NCI-H1436 (cell line): ENCODE measurements at regions not wholly inside any gene's neighbourhood (a gene's known extent, or its start where the extent isn't known, plus 50 kb on each side); places are given as distances from the start of the nearest gene placed in this dataset.

Source experiments
- DNase-seq: peaks from one replicate; lab custom pipeline; 2025; lab: John Stamatoyannopoulos, UW

DNA sequence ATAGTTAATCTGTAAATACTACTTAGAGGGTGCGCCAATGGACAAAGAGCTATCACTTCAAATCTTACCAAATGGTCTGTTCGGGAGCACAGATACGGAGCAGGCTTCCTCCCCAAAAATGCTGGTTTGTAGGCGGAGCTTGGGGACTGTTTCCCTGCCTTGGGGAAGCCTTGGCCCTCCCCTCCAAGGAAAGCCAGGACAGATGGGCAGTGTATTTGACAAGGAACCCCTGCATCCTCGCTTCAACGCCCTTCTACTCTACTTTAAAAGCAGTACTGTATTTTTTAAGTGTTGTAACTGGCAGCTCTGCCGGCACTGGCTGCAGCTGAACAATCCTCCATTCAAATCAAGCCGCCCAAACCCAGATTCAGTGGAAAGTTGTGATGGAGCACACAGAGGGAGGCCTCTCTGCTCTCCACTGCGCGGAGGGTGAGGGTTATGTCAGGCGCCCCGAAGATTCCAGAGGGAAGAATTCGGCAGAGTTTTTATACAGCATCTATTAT is 83.1 kb upstream of the FNDC3B start:
- DNase-seq: no peak

- DNase-seq: no peak
These were observed 82.7 kb upstream of the FNDC3B start for GRCh38 chr3:171956705-171957104.

GRCh38 chr3:171959532-171960089 is 79.8 kb upstream of the FNDC3B start:
- no peak for DNase-seq

DNA sequence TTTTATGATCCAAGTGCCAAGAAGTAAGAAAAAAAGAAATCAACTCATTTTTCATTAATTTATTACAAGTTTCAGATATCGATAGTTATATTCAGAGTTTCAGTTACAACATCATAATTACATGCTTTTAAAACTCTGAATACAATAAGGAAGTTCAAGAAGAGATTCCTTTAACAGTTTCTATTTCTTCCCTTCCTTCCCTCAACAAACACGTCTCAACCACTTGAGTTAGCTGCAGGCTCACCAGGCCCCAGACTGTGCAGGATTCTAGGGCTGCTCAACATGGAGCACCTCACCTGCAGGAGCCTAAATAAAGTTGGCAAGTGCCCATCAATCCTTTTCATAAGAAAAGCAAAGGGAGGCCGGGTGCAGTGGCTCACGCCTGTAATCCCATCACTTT is 79.2 kb upstream of the FNDC3B start:
- no peak for DNase-seq

GRCh38 chr3:171962137-171962720 is 77.1 kb upstream of the FNDC3B start:
- DNase-seq: no peak

DNA sequence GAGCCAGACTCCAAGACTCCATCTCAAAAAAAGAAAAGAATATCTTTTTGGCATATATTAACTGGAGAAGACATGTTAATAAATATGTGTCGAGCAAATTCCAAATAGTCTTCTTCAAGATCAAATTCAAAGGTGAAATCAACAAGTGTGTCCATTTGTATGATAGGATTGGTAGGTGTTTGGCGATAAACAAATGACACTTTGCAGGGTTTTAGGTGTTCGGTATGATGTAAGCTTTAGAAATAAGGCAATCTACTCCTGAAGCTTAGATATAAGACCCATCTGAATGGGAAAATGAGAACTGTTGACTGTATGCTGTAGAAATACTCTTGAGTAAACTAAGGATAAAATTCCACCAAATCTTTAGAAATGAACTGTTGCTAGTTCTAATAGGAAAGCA is 75.8 kb upstream of the FNDC3B start:
- no peak for DNase-seq

GRCh38 chr3:171965067-171965712 is 74.2 kb upstream of the FNDC3B start:
- no peak for DNase-seq

DNA sequence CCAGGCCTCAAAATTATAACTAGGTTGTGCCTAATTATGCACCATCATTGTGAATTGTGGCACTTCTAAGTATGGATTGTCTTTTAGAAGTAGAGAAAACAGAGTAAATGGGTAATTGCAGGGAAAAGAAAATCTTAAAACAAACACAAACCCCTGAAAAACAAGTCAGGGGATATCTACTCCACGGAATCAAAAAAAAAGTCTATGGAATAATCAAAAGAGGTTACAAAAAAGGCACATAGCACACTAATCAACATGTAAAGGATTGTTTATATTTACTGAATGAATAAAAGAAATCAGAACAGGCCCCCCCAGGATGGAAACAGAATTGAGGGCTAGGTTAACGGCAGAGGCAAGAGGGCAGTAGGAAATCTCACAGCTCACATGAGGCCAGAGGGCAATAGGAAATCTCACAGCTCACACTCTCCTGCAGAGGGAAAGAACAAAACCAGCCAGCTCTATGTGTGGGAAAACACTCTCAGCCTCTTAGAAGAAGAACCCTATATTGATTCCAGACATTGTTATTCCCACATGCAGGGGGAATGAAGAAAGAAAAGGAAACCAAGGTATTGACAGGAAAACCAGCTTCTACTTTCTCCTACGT is 72.7 kb upstream of the FNDC3B start:
- DNase-seq: no peak

- no peak for DNase-seq
These were observed 72.1 kb upstream of the FNDC3B start for GRCh38 chr3:171967137-171967783.

GRCh38 chr3:171967932-171968678 is 71.3 kb upstream of the FNDC3B start:
- DNase-seq: no peak

- no peak for DNase-seq
These were observed 69.0 kb upstream of the FNDC3B start for GRCh38 chr3:171970301-171970788.

GRCh38 chr3:171971919-171972514 is 67.4 kb upstream of the FNDC3B start:
- no peak for DNase-seq

DNA sequence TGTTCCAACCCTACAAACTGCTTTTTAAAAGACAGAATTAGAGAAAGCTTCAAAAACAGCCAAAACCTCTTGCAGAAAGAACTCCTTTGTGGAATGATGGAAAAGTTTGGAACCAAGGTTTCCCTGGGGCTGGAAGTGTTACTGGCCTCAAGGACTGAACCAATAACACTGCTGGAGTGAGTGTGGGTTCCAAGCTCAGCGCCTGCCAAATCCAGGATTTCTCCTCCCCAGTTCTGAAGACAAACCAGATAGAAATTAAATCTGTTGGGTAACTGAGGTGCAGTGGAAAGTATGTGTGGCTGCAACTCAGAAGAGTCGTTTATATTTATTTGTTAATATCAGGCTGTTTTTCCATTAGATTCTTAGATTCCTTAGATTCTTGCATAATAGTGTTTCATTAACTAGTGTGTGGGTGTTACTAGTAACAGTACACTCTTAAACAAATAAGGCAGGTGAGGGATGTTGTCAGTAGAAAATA is 66.5 kb upstream of the FNDC3B start:
- DNase-seq: no peak

DNA sequence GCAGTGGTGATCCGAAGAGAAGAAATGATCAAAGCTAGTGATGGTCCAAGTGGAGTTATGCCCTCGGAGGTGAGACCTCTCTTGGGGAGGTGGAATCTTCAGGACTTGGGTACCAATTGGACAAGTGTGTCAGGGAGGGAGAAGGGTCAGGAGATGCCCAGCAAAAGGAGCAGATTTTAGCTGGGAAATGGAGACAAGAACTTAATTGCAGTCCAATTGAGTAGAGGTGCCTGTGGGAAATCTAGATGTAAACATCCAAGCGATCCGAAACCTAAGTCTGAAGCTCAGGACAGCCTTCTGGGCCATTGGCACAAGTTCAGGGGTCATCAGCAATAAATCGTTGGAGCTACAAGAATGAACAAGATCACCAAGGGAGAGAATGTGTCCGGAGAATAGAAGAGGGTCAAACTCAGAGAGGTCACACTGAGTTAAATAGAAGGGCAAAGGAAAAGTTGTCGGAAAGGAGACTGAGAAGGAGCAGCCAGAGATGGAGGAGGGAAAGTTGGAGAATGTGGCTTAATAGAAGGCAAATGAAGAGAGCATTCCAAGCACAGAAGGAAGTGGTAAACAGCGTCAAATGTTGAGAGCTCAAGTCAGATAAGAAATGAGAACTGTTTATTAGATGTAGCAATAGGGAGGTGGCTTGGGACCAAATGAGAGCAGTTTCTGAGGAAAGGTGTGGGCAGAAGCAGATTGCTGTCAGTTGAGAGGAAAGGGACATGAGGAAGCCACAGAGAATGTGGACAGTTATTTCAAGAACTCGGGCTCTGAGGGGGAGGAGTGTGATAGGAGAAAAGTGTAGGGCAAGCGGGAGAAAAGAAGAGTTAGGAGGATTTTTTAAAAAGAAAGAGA is 64.2 kb upstream of the FNDC3B start:
- no peak for DNase-seq

DNA sequence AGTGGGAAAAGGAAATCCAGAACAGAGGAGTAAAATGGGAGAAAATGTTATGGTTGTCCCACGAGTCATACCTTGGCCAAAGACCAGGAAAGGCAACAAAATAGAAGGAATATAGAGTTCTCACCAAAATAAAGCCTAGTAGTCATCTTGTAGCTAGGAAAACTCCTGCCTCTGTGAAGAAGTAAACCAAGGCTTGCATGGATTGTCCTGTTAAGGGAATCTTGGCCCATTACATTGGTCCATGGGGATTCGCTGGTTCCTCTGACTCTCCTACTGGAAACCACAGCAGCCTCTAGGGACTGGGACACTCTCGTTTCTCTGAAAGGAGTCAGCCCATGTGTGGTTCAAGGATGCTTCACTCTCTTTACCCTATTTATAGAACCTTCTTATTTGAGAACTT is 62.9 kb upstream of the FNDC3B start:
- no peak for DNase-seq

- DNase-seq: no peak
These were observed 61.9 kb upstream of the FNDC3B start for GRCh38 chr3:171977441-171977840.

DNA sequence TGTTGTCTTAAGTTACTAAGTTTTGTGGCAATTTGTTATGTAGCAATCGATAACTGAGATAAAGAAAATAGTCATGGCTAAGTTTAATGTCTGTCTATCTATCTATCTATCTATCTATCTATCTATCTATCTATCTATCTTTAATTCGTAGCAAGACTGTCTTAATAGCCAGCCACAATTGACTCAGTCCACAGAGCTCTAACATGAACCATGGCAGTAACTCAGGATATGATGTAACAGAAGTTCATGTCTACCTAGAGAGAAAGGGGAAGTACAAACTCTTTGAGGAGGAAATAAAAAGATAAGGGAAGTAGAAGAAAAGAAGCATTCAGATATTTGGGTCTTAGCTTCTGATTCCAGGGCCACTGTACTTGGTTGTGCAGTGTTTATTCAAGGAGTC is 61.5 kb upstream of the FNDC3B start:
- DNase-seq: no peak

DNA sequence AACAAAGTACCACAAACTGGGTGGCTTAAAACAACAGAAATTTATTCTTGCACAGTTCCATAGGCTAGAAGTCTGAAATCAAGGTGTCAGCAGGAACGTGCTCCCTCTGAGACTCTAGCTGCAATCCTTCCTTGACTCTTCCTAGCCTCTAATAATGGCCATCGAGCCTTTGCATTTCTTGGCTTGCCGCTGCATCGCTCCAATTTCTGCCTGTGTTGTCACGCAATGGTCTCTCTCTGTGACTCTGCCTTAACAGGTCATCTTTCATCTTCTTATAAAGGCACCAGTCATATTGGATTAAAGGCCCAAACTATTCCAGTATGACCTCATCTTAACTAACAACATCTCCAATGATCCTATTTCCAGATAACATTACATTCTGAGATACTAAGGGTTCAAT is 61.0 kb upstream of the FNDC3B start:
- DNase-seq: no peak

DNA sequence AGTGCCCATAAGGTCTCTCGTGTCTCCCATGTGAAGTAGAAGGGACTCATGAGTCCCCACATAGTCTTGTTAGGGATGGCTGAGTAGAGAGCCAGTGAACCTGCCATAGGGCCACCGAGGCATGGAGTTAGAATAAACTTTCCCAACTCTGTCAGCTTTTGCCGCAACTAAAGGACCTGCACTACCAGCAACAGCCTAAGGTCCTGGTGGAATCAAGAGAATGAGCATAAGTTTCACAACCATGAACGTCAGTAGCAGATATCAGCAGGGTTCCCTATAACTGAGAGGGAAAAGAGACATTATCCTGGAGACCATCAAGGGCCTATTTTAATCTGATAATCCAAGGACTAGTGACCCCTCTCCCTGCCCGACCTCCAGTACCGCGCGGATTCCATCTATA is 60.3 kb upstream of the FNDC3B start:
- DNase-seq: no peak

DNA sequence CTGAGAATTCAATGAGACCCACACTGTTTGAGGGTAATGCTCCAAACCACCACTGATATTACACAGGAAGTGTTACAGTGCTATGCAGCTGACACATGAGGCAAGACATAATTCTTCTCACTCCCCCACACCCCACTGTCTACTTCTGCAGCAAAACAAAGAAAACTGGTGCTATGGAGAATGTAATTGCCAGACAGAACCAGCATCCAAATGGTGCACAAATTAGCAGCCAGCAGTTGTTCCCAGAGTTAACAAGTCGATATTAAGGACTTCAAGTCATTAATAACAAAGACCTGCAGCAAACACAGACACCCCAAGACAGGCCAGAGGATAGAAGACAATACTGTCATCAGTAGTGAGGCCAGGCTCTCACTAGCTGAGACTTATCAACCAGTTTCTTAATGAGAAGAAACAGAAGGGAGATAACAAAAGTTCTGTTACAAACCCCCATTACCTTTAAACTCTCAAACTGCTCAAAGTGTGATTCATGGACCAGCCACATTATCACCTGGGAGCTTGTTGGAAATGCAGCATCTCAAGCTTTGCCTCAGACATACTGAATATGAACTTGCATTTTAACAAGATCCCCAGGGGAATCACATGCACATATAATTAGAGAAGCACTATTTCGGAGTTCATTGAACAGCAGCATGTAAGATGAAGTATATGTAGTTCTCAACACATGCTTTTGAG is 58.7 kb upstream of the FNDC3B start:
- DNase-seq: peak; percentile 40
